Kidney epithelial cell (primary cell): ENCODE measurements at regions not wholly inside any gene's neighbourhood (a gene's known extent, or its start where the extent isn't known, plus 50 kb on each side); places are given as distances from the start of the nearest gene placed in this dataset.

Source experiments
- DNase-seq: peaks from one replicate; pipeline ENCODE4 v3.0.0-alpha.2; 2010; ENCODE audit warnings: low read depth
- H3K27me3 ChIP-seq: 2 replicates; pipeline ENCODE4 v1.6.0; 2011; ENCODE audit warnings: low read length; ENCODE audit not compliant: control insufficient read depth, insufficient read depth
- H3K36me3 ChIP-seq: 2 replicates; pipeline ENCODE4 v1.5.1; 2011; ENCODE audit warnings: low read length; ENCODE audit not compliant: control insufficient read depth, insufficient read depth
- H3K4me3 ChIP-seq: 2 replicates; pipeline ENCODE4 v1.5.1; 2011; ENCODE audit warnings: low read depth, mild to moderate bottlenecking, control low read depth, low read length
- CTCF ChIP-seq: IDR thresholded peaks from 2 replicates; pipeline ENCODE4 v1.5.1; 2011; ENCODE audit warnings: mild to moderate bottlenecking, moderate library complexity, low read length, control low read depth, inconsistent platforms; ENCODE audit not compliant: insufficient read depth, poor library complexity, severe bottlenecking

DNA sequence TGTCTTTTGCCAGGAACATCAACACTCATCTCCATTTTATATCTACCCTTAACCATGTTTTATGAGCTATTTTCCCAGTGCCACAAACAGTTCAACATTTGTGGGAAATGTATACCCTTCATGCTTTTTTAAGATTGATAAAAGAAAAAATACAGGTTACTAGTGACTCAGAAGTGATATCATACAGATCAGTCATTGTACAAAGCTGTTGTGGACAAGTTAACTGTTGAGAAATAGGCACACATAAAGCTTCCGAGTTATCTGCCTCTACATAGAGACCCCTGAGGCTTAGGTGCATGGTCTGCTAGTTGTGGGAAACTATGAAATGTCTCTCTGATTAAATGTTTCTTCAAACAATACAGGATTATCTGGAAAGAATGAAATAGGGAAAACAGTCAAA lies 96.3 kb downstream of the LSM5 start:
- no peaks in the 10 kb centered on the region for H3K36me3 ChIP-seq
- no peak overlapping the region for H3K4me3 ChIP-seq
- H3K27me3 ChIP-seq, result no peaks in the 10 kb centered on the region
- TF ChIP-seq CTCF, result no peak
- no peak for DNase-seq

GRCh38 chr7:32390210-32390609 lies 100.0 kb downstream of the LSM5 start:
- no peak overlapping the region for H3K4me3 ChIP-seq
- H3K27me3 ChIP-seq, result no peaks in the 10 kb centered on the region
- no peaks in the 10 kb centered on the region for H3K36me3 ChIP-seq
- TF ChIP-seq CTCF, result no peak
- DNase-seq, result no peak

DNA sequence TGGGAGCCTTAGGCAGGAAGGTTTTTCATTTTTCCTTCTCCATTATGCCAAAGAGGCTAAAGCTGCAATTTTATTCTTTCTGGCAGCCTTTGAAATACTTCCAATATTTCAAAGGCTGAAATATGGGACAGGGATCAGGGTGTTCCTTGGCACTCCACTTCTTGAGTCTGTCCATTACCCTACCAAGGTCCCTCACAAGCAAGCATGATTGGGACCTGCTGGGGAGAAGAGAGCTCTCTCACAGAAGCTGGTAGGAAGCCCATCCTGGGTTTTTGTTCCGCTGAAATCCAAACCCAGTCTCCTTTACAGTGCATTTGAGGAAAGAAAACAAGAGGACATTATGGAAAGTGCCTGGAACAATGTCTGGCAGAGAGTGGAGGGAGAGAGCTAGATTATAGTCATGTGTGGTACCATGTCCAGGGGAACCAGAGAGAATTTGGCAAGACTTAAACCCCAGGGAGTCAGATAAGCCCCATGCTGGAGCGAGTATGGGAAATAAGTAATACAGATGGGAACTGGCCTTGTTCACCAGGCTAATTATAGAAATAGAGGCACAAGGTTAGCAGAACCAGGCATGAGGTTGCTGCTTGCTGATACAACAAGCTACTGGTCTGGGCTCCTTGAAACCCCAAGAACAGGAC lies 104.7 kb downstream of the LSM5 start:
- DNase-seq, result no peak
- Histone ChIP-seq H3K4me3 (no peak overlapping the region), H3K36me3 (no peaks in the 10 kb centered on the region), H3K27me3 (no peaks in the 10 kb centered on the region)
- no peak for TF ChIP-seq CTCF

DNA sequence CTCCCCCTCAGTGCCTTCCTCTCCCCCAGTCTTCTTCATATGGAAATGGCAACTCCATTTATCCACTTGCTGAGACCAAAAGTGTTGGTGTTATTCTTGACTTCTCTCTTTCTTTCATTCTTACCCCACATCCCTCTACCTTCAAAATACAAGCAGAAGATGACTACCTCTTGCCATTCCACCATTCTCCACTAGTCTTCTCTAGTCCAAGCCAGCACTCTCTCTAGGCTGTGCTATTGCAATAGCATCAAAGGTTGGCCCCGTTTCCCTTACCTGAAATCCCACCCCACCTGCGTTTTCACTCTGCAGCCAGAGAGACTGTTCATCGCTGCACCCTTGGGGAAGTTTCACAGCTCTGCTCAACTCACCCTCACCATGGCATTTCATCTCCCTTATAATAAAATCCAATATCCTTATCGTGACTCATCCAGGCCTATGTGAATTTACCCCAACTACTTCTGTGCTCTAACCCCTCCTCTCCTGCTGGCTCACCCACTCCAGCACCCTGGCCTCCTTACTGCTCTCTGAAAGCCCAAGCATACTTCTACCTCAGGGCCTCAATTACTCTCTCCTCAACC lies 109.1 kb downstream of the LSM5 start:
- DNase-seq, result no peak
- Histone ChIP-seq H3K27me3 (no peaks in the 10 kb centered on the region), H3K36me3 (no peaks in the 10 kb centered on the region), H3K4me3 (no peak overlapping the region)
- TF ChIP-seq CTCF, result no peak

GRCh38 chr7:32379510-32380112 lies 110.6 kb downstream of the LSM5 start:
- TF ChIP-seq CTCF, result no peak
- H3K36me3 ChIP-seq, result no peaks in the 10 kb centered on the region
- DNase-seq, result no peak
- H3K27me3 ChIP-seq, result no peaks in the 10 kb centered on the region
- no peak overlapping the region for H3K4me3 ChIP-seq
